Activated CD4-positive, alpha-beta memory T cell treated with anti-CD3 and anti-CD28 coated beads for 36 hours (primary cell): ENCODE measurements at regions not wholly inside any gene's neighbourhood (a gene's known extent, or its start where the extent isn't known, plus 50 kb on each side); places are given as distances from the start of the nearest gene placed in this dataset.

ENCODE experiments used
- CTCF ChIA-PET: fragments of 350-600 bp; sonication (Branson Sonifier 250); formaldehyde crosslinking; loops from one replicate; lab custom pipeline; 2021; ENCODE audit warnings: antibody characterized with exemption, inconsistent platforms; lab: Charles Lee
- POLR2A ChIA-PET: fragments of 350-600 bp; sonication (Branson Sonifier 250); formaldehyde crosslinking; loops from one replicate; lab custom pipeline; 2021; ENCODE audit warnings: antibody characterized with exemption; lab: Charles Lee
- DNase-seq: peaks from one replicate; pipeline ENCODE4 v3.0.0-alpha.2; 2020
- H3K27ac Mint-ChIP-seq: one replicate; pipeline ENCODE4 v1.8.0; 2021; ENCODE audit warnings: mixed read lengths
- H3K27me3 Mint-ChIP-seq: one replicate; pipeline ENCODE4 v1.8.0; 2021; ENCODE audit warnings: mixed read lengths
- H3K36me3 Mint-ChIP-seq: one replicate; pipeline ENCODE4 v1.8.0; 2021; ENCODE audit warnings: mixed read lengths
- H3K4me1 Mint-ChIP-seq: one replicate; pipeline ENCODE4 v1.8.0; 2021; ENCODE audit warnings: low read depth, mixed read lengths
- H3K4me3 Mint-ChIP-seq: one replicate; pipeline ENCODE4 v1.8.0; 2021; ENCODE audit warnings: mild to moderate bottlenecking, mixed read lengths
- H3K9me3 Mint-ChIP-seq: one replicate; pipeline ENCODE4 v1.8.0; 2021; ENCODE audit warnings: mixed read lengths
- intact Hi-C: fragments of 100-400 bp; cut with micrococcal nuclease; formaldehyde crosslinking; loops from one replicate; pipeline ENCODE4 v1.15.1; 2023

DNA sequence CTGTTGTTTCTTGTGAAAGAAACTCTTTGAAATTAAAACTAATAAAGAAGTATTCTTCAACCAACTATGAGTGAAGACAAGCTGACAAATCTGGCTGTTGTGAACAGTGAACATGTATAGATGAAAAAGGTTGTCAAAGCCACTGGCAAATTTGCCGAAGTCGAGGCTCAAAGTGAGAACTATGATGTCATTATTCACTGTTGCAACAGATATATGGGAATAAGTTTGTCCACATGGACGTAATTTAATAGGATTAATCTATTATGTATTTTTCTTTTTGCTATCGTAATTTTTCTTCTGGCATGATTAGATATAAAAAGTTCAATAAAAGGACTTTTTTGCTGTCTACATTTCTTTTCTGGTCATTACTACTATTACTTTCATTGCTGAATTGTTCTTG lies 223.2 kb upstream of the ZNF507 start:
- Mint-ChIP-seq H3K4me1 (no peaks in the 10 kb centered on the region), H3K27me3 (peaks cover 2% of the 10 kb centered on the region), H3K27ac (no peak overlapping the region), H3K4me3 (no peak overlapping the region), H3K9me3 (peaks cover 15% of the 10 kb centered on the region), H3K36me3 (no peaks in the 10 kb centered on the region)
- CTCF ChIA-PET: no interaction called here
- intact Hi-C loops: no loop called here
- DNase-seq: no peak
- POLR2A ChIA-PET: no interaction called here

DNA sequence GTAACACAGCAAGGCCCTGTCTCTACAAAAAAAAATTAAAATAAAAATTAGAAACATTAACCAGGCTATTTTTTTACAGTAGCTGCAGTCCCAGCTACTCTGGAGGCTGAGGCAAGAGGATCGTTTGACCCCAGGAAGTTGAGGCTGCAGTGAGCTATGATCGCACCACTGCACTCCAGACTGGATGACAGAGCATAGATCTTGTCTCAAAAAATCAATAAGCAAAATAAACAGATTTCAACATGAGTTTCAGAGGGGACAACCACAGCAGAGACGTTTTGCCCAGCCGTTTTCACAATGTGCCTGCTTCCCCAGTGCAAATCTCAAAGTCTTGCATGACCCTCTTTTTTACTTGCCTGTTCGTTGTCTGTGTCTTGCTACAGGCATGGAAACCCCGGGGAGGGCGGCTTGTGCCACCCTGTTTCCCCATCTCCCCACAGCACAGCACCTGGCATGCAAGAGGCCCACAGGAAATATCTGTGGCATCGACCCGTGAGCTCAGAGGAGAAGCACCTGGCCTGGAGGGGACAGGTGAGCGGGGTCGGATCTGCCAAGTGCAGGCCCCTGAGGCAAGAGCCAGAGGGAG lies 222.0 kb upstream of the ZNF507 start:
- Mint-ChIP-seq H3K4me1 (no peaks in the 10 kb centered on the region), H3K36me3 (no peaks in the 10 kb centered on the region), H3K27ac (no peak overlapping the region), H3K27me3 (peaks cover 2% of the 10 kb centered on the region), H3K4me3 (no peak overlapping the region), H3K9me3 (peaks cover 7% of the 10 kb centered on the region)
- ChIA-PET POLR2A (interaction anchor here (0.6 kb wide), 1 partner anchor 83 kb away, joined by 3 read pairs; no protein-coding TSS in a partner anchor), CTCF (no interaction called here)
- DNase-seq: no peak
- intact Hi-C loops: no loop called here

DNA sequence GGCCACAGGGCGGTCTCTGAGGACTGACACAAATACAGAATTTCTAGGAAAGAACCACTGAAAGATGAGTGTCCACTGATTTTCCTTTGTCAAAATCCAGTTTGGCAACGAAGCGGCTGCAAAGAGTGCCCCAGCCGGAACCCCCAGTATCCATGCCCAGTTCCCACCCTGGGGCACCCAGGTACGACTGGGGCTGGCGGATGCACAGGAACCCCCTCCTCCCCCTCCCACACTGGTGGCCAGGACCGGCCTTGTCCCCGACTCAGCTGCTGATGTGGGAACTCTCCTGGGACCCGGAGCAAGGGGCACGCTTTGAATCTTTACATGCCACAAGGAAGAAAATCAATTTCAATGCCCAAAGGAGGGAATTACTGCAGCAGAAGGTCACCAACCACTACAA lies 220.8 kb upstream of the ZNF507 start:
- CTCF ChIA-PET: no interaction called here

DNA sequence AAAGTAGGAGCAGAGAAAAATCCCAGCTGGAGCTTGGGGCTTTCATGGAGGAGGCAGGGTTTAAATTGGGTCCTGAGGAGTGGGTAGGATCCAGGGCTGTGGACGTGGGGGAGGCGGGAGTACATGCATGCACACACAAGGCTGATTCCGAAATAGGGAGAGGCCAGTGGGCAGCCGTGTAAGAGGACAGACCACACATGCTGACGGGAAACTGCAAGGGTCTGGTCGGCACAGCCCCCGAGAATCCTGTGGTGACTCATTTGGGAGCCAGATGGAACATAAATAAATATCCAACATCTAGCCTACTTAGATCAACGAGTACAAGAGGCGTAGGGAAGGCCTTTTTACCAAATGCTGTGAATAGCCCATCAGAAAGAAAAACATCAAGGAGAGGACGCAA lies 216.3 kb upstream of the ZNF507 start:
- H3K27me3 Mint-ChIP-seq: no peaks in the 10 kb centered on the region
- no peak for DNase-seq
- H3K9me3 Mint-ChIP-seq: no peaks in the 10 kb centered on the region
- intact Hi-C loops: no loop called here
- H3K27ac Mint-ChIP-seq: no peak overlapping the region
- H3K36me3 Mint-ChIP-seq: no peaks in the 10 kb centered on the region
- CTCF ChIA-PET: no interaction called here
- H3K4me3 Mint-ChIP-seq: no peak overlapping the region
- H3K4me1 Mint-ChIP-seq: no peaks in the 10 kb centered on the region
- POLR2A ChIA-PET: no interaction called here

More for the DNA sequence above, 220.8 kb upstream of the ZNF507 start:
- Mint-ChIP-seq H3K9me3 (peaks cover 4% of the 10 kb centered on the region), H3K36me3 (no peaks in the 10 kb centered on the region), H3K27ac (no peak overlapping the region), H3K4me3 (no peak overlapping the region), H3K4me1 (no peaks in the 10 kb centered on the region), H3K27me3 (peaks cover 2% of the 10 kb centered on the region)
- no peak for DNase-seq
- POLR2A ChIA-PET: no interaction called here
- intact Hi-C loops: no loop called here

DNA sequence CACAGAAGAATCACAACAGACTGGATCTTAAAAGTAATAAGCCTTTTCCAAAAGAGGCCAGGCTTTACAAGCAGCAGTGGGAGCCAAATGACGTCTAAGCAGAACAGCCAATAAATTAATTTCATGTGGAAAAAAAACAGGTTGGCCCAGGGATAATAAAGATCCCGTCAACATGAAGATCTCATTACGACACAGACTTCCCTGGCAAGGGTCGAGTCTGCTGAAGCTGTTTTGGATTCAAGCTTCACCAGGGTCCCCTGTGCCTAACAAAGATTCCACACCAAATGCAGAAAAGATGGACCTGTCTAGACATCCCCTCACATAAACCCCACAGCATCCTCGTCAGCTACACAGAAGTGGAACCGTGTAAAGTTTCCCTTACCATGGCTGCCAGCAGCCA lies 215.1 kb upstream of the ZNF507 start:
- H3K4me1 Mint-ChIP-seq: no peaks in the 10 kb centered on the region
- intact Hi-C loops: no loop called here
- no peak for DNase-seq
- no peaks in the 10 kb centered on the region for H3K36me3 Mint-ChIP-seq
- H3K4me3 Mint-ChIP-seq: no peak overlapping the region
- no peak overlapping the region for H3K27ac Mint-ChIP-seq
- POLR2A ChIA-PET: no interaction called here
- H3K9me3 Mint-ChIP-seq: no peaks in the 10 kb centered on the region
- CTCF ChIA-PET: no interaction called here
- no peaks in the 10 kb centered on the region for H3K27me3 Mint-ChIP-seq

DNA sequence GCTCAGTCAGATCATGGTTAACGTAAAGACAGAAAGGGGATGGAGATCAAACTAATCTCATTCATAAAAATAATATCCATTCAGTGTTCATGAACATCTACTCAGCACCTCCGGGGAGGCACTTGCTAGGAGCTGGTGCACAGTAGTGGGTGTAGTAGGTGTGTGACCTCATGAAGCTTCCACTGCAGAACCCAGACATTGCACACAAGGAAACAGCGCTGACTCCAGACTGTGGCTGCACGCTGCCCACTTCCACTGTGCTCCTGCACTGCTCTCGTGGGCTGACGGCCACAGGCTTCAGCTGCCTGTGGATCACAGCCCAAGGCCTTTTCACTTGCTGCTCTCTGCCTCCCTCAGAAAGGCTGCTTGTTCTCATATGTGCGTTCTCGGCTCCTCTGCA lies 214.4 kb upstream of the ZNF507 start:
- DNase-seq: no peak
- H3K4me3 Mint-ChIP-seq: no peak overlapping the region
- ChIA-PET POLR2A (no interaction called here), CTCF (no interaction called here)
- H3K4me1 Mint-ChIP-seq: no peaks in the 10 kb centered on the region
- H3K27me3 Mint-ChIP-seq: no peaks in the 10 kb centered on the region
- no peak overlapping the region for H3K27ac Mint-ChIP-seq
- H3K36me3 Mint-ChIP-seq: no peaks in the 10 kb centered on the region
- intact Hi-C loops: no loop called here
- H3K9me3 Mint-ChIP-seq: no peaks in the 10 kb centered on the region

DNA sequence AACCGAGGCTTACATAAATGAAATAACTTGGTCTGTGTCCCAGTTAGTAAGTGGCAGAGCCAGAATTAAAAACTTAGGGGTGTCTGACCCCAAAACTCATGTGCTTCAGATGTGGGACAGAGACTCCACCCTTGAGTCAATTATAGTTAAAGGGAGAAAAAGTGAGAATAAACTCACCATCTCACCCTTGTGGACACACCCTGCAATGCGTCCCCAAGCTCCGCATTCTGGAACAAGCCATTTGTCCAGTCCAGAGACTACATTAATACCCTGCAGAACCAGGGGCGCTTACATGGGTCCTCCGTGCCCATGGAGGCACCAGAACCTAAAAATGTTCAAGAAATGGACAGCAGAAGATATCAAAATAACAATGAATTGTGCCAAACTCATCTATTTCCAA lies 207.0 kb upstream of the ZNF507 start:
- Mint-ChIP-seq H3K9me3 (no peaks in the 10 kb centered on the region), H3K27me3 (no peaks in the 10 kb centered on the region), H3K36me3 (no peaks in the 10 kb centered on the region), H3K27ac (no peak overlapping the region), H3K4me1 (no peaks in the 10 kb centered on the region), H3K4me3 (no peak overlapping the region)
- intact Hi-C loops: no loop called here
- ChIA-PET CTCF (no interaction called here), POLR2A (no interaction called here)
- no peak for DNase-seq

DNA sequence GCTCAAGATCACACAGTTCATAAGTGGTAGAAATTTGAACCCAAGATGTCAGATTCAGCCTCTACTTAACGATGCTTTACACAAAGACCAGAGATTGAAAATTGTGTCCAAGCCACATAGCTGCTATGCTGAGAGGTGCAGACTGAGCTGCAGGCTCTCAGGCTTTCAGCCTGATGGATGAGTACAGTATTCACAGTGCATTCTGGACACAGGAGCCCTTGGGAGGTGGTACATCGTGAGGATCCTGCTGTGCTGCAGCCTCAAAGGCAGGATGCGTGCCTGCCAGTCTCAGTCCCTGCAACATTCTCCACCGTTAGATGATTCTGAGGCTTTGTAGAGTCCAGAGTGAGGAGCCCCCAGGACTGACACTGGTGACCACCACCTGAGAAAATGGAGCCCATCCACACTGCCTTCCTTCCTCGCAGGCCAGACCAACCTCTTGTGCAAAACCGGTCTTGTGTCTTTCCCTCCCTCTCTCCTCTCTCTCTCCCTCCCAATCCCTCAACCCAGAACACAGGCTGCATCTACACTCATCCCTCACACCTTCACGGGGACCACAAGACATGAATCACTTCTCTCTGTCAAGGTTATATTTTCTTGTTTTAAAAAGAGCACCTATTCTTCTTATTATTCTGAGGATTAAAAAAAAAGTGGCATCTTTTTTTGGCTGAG lies 203.4 kb upstream of the ZNF507 start:
- CTCF ChIA-PET: no interaction called here
- H3K27me3 Mint-ChIP-seq: no peaks in the 10 kb centered on the region
- peaks cover 16% of the 10 kb centered on the region for H3K9me3 Mint-ChIP-seq

DNA sequence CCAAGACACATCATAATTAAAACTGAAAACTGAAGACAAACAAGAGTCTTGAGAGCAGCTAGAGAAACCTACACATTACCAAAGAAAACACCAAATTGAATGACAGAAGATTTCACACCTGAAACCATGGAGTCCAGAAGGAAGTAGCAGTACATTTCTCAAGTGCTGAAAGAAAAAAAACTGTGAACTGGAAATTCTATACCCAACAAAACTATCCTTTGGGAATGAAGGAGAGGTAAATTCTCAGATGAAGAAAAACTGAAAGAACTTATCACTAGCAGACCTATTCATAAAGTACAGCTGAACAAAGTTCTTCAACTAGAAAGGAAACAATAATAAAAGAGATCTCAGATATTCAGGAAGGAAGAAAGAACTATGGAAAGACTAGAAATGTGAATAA lies 198.7 kb upstream of the ZNF507 start:
- intact Hi-C loops: no loop called here
- no peak for DNase-seq
- no peaks in the 10 kb centered on the region for H3K4me1 Mint-ChIP-seq
- peaks cover 4% of the 10 kb centered on the region for H3K36me3 Mint-ChIP-seq
- peaks cover 34% of the 10 kb centered on the region for H3K9me3 Mint-ChIP-seq
- no peak overlapping the region for H3K27ac Mint-ChIP-seq
- ChIA-PET CTCF (no interaction called here), POLR2A (no interaction called here)
- no peak overlapping the region for H3K4me3 Mint-ChIP-seq
- H3K27me3 Mint-ChIP-seq: no peaks in the 10 kb centered on the region

More for the DNA sequence above, 203.4 kb upstream of the ZNF507 start:
- Mint-ChIP-seq H3K36me3 (peaks cover 4% of the 10 kb centered on the region), H3K27ac (no peak overlapping the region), H3K4me1 (no peaks in the 10 kb centered on the region), H3K4me3 (no peak overlapping the region)
- POLR2A ChIA-PET: no interaction called here
- no peak for DNase-seq
- intact Hi-C loops: no loop called here

DNA sequence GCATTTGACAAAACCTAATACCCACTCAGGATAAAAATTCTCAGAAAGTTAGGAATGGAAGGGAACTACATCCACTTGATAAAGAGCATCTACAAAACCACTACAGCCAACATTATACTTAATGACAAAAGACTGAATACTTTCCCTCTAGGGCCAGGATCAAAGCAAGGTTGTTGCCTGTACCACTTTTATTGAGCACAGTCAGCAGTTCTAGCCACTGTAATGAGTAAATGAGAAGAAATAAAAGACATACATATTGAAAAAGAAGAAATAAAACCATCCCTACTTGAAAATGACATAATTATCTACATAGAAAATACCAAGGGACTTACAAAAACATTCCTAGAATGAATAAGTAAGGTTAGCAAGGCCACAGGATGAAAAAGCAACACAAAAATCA lies 194.8 kb upstream of the ZNF507 start:
- Mint-ChIP-seq H3K36me3 (peaks cover 4% of the 10 kb centered on the region), H3K27me3 (no peaks in the 10 kb centered on the region), H3K4me3 (no peak overlapping the region), H3K27ac (no peak overlapping the region), H3K9me3 (peaks cover 31% of the 10 kb centered on the region), H3K4me1 (no peaks in the 10 kb centered on the region)
- DNase-seq: no peak
- intact Hi-C loops: no loop called here
- ChIA-PET CTCF (no interaction called here), POLR2A (no interaction called here)

DNA sequence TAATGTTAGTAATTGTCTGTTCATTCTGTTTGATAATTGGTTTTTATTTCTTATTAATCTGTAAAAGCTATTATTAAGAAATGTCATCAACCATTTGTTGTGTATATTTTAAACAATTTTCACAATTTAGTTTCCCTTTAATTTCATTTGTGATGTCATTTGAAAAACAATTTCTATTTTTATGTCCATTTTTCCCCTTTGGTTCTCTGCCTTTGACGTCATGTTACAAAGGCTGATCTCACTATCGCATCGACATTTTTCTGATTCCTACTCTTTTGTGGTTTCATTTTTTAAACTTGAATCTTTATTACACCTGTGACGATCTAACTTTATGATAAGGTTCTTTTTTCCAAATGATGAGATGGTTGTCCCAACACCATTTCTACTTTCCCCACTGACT lies 191.0 kb upstream of the ZNF507 start:
- Mint-ChIP-seq H3K27me3 (no peaks in the 10 kb centered on the region), H3K4me3 (no peak overlapping the region), H3K27ac (no peak overlapping the region), H3K9me3 (peaks cover 6% of the 10 kb centered on the region), H3K36me3 (no peaks in the 10 kb centered on the region), H3K4me1 (no peaks in the 10 kb centered on the region)
- ChIA-PET POLR2A (no interaction called here), CTCF (interaction anchor here (0.8 kb wide), 1 partner anchor 426 kb away, joined by 3 read pairs; the partner anchor contains the start of gene PDCD5)
- intact Hi-C loops: no loop called here
- DNase-seq: no peak

DNA sequence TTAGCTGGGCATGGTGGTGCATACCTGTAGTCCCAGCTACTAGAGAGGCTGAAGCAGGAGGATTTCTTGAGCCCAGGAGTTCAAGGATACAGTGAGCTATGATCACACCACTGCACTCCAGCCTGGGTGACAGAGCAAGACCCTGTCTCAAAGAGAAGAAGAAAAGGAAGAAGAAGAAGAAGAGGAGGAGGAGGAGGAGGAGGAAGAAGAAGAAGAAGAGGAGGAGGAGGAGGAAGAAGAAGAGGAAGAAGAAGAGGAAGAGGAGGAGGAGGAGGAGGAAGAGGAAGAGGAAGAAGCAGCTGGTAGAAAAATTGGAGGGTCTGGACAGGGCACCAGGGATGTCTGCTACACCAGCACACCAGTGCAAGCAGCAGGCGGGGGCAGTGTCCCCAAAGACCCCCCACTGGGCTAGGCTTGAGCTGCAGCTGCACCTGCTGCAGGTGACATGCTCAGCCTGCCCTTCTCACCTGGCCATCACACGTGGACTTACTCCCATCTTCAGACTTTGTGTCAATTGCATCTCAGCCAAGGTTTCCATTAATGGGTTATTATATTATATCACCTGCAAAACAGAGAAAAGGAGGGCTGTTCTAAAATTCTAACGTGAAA lies 180.9 kb upstream of the ZNF507 start:
- POLR2A ChIA-PET: no interaction called here
- CTCF ChIA-PET: no interaction called here
- Mint-ChIP-seq H3K4me3 (no peak overlapping the region), H3K36me3 (no peaks in the 10 kb centered on the region), H3K4me1 (no peaks in the 10 kb centered on the region), H3K27me3 (peaks cover 5% of the 10 kb centered on the region), H3K27ac (no peak overlapping the region), H3K9me3 (peaks cover 4% of the 10 kb centered on the region)
- intact Hi-C loops: no loop called here
- DNase-seq: no peak

DNA sequence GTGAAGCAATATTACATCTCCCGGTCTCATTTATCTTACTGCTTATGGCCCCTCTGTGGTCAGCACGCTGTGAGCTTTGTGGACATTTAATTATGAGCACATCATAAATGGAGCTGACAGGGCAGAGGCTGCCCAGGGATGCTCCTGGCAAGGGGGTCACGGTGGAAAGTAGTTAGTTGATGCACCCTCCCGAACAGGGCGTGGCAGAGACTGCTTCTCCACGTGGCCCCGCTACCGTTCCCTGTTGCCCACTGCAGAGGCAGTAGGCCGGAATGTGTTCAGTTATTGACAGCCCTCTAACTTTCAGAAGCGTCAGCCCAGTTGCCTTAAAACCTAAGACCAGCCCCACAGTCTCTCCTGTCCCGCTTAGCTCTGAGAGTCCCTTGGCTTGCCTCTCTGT lies 180.3 kb upstream of the ZNF507 start:
- intact Hi-C loops: no loop called here
- CTCF ChIA-PET: no interaction called here
- Mint-ChIP-seq H3K4me3 (no peak overlapping the region), H3K9me3 (no peaks in the 10 kb centered on the region), H3K4me1 (no peaks in the 10 kb centered on the region), H3K36me3 (no peaks in the 10 kb centered on the region), H3K27me3 (peaks cover 4% of the 10 kb centered on the region), H3K27ac (no peak overlapping the region)
- POLR2A ChIA-PET: no interaction called here
- DNase-seq: no peak
